Stimulated activated CD8-positive, alpha-beta memory T cell treated with anti-CD3 and anti-CD28 coated beads, Interleukin-4, amount 100 ng/mL, for 48 hours (primary cell): ENCODE measurements at regions not wholly inside any gene's neighbourhood (a gene's known extent, or its start where the extent isn't known, plus 50 kb on each side); places are given as distances from the start of the nearest gene placed in this dataset.
A peak's percentile ranks its signal among the peaks of the same experiment; 100 is the strongest.

Experiments used
- DNase-seq: peaks from one replicate; pipeline ENCODE4 v3.0.0-alpha.2; 2020

DNA sequence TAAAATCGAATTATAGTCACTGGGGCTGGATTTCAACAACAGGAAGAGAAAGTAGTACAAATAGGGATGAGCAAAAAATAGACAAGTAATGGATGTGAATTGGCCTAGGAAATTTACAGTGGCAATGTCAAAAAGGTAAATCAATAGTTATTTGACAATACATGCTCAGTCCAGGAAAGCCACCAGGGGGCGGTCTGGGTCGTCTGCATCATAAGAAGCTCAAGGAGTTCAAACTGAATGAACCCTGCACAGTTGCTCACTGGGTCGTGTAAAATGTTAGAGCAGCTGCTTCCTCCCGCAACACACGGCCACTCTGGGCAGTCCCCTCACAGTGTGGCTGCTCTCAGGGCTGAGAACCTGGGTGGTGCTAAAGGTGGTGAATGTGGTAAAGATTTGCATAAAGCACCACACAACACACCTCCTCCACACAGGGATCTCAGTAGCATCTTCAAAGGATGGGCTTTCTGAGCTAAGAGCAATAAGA, 85.9 kb downstream of the ZNF280B start:
- DNase-seq, result peak; percentile 85

DNA sequence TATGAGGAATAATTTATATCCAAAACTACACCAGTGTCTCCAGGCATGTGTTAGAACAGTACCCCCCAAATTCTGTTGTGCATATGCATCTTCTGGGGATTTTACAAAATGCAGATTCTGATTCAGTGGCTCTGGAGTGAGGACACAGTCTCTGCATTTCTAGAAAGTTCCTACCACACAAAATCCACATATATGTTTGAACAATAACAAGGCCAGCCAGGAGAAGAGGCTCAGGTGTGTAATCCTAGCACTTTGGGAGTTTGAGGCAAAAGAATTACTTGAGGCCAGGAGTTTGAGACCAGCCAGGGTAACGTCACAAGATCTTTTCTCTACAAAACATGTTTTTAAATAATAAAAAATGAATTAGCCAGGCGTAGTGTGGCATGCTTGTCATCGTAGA, 84.9 kb downstream of the ZNF280B start:
- no peak for DNase-seq

DNA sequence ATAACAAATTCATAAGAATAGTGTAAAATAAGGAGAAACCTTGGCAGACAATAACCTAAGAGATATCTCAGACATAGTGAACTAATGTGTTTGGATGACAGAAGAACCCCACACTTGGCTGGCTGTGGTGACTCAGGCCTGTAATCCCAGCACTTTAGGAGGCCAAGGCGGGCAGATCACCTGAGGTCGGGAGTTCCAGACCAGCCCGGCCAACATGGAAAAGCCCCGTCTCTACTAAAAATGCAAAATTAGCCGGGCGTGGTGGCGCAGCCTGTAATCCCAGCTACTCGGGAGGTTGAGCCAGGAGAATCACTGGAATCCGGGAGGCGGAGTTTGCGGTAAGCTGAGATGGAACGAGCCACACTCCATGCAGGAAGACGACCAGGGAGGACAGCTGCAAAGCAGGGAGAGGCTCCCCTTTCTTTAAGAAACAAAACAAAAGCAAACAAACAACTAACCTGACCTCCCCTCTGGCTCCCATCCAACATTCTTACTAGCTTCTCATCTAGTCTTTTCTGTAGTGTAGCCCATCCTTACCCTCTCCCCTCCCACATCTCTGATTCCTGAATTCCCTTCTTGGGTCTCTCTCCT, 84.2 kb downstream of the ZNF280B start:
- no peak for DNase-seq

DNA sequence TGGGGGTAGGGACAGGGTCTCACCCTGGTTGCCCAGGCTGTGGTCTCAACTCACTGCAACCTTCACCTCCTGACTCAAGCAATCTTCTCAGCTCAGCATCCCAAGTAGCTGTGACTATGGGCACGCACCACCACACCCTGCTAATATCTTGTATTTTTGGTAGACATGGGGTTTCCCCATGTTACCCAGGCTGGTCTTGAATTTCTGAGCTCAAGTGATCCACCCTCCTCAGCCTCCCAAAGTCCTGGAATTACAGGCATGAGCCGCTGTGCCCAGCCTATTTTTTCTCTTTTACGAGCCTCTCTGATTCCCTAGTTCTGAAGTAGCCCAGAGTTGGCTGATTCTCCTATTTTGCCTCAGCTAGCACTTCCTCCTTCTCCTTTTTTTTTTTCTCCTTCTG, 83.6 kb downstream of the ZNF280B start:
- no peak for DNase-seq

DNA sequence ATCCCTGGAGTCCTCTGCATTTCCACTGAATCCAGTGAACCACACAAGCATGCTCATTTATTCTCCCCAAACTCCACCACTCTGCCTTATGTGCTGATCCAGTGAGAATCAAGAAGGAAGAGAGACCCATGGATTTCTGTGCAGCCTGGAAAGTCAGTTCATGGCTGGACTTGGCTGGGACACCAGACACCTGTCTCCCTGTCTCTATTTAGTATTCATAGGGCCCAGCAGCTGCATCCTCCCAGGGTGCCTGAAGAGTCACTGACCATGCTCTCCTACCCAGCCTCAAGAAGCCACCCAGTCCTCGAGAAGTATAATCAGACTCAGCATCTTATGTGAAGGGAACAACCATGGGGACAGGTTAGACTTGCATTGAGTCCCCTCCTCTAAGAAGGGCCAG, 83.2 kb downstream of the ZNF280B start:
- no peak for DNase-seq

DNA sequence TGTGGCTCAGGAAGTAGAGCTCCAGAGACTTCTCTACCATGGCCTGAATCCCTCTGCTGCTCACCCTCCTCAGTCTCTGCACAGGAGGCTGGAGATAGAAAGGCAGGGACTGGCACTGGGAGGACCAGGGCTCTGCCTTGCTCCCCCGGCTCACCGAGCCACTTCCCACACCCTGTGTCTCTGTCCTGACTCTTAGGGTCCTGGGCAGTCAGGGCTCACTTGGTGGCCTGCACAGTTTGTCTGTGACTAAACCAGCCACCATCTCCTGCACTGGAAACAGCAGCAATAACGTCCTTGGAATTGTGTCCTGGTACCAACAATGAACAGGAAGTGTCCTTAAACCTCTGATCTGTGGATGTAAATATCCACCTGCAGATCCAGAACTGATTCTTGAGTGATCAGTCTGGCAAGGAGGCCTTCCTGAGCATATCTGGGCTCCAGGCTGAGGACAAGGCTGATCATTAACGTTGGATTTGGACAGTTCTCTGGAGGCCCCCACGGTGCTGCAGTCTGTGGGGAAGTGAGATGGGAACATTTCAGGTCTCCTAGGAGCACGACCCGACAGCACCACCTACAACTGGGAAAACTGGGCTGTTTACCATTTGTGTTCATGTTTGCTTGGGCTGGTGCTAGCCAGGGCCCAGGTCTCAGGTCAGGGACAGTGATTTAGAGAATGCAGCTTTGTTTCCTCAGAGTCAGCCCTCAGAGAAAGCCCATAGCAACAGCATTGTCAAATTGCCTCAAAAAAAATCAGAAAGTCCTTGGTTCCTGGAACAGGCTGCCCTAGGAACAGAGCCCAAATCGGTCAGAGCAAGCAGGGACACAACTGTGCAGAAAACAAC, 82.5 kb downstream of the ZNF280B start:
- no peak for DNase-seq

DNA sequence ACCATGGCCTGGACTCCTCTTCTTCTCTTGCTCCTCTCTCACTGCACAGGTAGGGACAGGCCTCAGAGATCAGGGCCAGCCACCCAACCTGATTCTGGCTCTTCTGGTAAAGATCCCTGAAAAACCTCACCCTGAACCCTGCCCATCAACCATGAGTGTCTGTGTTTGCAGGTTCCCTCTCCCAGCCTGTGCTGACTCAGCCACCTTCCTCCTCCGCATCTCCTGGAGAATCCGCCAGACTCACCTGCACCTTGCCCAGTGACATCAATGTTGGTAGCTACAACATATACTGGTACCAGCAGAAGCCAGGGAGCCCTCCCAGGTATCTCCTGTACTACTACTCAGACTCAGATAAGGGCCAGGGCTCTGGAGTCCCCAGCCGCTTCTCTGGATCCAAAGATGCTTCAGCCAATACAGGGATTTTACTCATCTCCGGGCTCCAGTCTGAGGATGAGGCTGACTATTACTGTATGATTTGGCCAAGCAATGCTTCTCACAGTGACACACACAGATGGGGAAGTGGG, 80.9 kb downstream of the ZNF280B start:
- DNase-seq, result no peak

DNA sequence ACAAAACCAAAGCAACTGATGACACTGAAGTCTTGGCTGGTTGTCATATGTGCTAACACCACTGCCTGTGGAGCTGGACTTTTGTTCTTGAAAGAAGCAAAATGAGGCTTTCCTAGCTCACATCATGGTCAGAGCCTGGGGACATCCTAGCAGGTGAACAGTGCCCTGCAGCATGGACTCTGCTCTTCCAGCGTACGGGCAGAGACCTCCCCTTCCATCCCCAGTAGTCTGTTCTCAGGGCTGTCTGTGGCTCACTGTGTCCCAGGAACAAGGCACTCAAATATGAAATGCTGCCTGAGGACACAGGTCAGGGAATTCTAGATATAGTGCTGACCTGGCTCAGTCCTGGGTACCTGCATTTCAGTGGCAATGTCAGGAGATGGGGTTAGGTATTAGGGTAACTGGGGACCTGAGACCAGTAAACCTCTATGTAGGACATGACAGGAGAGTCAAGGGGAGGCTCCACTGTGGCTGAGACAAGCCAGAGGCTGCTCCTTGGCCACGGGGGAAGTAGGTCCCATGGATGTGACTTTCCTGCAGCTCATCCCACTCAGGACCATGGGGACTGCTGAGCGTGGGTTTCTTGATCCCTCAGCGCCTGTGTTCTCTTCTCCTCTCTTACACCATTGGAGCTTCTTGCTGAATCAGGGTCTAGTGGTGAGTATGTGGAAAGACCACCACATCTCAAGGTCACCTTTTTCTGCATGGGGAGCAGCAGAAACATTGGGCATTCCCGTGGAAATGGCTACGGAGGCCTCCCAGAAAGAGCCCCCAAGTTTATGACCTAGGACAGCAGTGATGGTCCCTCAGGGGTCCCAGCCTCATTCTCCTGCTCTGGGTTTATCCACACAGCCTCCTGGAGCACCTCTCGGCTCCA, 80.1 kb downstream of the ZNF280B start:
- DNase-seq, result no peak

DNA sequence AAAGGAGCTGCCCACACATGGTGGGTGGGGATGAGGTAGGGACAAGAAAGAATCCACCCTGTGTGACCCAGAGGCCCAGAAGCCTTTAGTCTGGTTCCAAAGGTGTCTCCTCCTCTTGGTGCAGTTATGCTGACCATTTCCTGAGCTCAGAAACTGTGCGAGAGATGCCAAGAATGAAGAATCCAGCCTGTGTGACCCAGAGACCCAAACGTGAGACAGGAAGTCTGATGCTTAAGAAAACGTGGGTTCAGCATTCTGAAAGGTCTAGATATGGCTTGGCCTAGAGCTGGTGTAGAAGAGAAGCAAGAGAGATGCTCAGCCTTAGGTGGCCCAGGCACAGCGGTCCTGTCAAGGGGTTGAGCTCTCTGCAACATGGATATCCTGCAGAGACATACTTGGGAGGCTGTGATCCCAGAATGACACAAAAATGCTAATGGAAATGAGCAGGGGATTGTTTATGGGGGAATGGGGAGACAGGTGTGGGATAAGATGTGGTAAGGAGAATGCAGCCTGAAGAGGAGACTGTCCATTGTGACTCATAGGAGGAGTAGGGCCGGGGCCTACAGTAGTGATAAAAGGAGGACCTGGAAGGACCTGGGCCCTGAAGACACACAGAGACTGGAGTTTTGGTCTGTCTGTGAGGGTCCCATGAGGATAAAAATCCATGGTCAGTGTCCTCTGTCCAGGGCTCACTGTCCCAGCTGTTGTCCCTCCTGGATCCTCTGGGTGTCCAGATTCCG, 79.0 kb downstream of the ZNF280B start:
- no peak for DNase-seq

DNA sequence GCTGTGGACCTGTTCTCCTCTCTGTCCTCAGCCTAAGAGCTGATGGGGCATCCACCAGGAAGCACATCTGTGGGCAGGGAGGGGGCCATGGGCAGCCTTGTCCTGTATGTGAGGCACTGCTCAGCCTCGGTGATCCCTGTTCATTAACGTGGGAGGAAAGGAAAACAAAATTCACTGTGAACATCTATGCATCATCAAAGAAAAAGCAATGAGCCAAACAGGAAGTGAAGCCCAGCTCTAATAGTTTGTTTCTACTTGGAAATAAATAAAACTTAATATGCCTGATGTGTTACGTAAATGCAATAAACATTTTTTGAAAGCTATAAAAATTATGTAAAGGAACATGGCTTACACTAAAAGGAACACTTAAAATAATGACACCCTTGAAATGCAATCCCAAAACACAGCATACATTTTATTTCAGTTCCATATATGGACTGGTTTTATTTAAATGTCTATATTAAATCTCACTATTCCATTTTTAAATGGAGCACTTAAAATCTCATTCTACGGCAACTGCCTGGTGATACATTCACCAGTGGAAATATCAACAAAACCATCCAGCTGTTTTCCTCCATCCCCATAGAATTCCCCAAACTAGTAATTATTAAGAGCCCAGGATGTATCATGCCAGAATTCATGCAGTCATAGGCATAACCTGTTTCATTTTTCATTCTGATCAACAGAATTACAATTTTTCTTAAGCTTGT, 78.3 kb downstream of the ZNF280B start:
- DNase-seq, result no peak

DNA sequence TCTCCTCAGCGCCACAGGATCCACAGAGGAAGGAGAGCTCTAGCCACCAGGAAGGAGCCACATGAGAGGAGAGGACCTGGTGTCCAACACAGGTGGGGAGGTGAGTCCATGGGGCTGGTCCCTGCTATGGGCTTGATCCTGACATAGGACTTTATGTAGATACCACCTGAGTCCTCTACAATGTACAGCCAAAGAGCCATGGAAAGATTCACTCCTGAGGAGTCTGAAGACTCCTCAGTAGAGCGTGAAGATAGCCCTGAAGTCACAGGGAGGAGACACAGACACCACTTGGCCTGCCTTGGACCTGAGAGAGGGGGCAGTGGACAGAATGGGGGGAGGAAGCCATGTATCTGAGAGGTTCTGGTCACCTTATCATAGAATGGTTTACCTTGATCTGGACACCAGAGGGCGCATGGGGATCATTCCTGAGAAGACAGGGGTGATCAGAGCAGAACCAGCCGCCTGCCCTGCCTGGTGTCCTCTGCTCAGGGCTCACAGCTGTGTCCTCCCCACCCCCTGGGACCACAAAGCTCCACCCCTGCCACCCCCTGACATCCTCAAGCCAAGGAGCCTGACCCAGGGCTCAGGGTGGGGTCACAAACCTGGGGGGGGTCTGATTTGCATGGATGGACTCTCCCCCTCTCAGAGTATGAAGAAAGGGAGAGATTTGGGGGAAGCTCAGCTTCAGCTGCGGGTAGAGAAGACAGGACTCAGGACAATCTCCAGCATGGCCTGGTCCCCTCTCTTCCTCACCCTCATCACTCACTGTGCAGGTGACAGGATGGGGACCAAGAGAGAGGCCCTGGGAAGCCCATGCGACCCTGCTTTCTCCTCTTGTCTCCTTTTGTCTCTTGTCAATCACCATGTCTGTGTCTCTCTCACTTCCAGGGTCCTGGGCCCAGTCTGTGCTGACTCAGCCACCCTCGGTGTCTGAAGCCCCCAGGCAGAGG, 77.0 kb downstream of the ZNF280B start:
- DNase-seq, result peak; percentile 80

DNA sequence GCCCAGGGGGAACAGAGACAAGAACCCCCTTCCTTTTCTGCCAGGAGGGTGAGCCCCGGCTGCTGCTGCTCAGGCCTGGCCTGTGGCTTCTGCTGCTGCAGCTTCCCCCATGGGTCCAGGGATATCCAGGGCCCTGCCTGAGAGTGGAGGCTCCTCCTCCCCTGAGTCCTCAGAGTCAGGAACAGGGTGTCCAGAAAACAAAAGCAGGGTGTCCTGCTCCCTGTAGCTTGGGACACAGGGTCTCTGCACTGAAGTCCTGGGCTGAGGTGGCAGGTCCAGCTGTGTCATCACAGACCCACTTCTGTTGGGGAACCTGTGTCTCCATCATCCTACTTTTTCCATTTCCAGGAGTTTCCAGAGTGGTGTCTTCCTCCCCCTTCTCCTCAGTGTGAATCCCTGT, 76.1 kb downstream of the ZNF280B start:
- no peak for DNase-seq

DNA sequence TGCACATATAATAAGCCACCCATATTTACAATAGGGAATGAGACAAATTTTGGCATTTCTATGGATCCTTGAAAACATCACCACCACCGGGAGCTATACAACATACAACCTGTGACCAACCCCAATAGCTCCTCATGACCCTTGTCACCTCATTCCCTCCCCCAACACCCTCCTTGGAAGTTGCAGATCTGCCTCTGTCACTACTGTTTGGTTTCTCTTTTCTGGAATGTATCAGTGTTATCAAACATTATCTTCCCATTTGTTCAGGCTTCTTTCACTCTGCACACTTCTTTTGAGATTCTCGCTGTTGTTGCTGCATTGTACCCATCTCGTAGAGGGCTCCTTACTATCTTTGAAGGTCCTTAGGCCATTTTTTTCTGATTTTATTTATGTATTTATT, 75.6 kb downstream of the ZNF280B start:
- no peak for DNase-seq

DNA sequence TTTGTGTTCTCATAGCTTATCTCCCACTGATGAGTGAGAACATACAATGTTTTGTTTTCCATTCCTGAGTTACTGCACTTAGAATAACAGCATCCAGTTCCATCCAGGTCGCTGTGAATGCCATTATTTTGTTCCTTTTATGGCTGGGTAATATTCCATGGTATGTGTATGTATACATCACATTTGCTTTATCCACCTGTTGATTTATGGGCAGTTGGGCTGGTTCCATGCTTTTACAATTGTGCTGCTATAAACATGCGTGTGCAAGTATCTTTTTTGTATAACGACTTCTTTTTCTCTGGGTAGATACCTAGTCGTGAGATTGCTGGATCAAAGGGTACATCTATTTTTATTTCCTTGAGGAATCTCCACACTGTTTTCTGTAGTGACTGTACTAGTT, 74.8 kb downstream of the ZNF280B start:
- DNase-seq, result no peak
